Fibroblast of gingiva (primary cell): ENCODE measurements at regions not wholly inside any gene's neighbourhood (a gene's known extent, or its start where the extent isn't known, plus 50 kb on each side); places are given as distances from the start of the nearest gene placed in this dataset.

Experiments
- DNase-seq: peaks from one replicate; pipeline ENCODE4 v3.0.0-alpha.2; 2011; ENCODE audit warnings: low read depth

DNA sequence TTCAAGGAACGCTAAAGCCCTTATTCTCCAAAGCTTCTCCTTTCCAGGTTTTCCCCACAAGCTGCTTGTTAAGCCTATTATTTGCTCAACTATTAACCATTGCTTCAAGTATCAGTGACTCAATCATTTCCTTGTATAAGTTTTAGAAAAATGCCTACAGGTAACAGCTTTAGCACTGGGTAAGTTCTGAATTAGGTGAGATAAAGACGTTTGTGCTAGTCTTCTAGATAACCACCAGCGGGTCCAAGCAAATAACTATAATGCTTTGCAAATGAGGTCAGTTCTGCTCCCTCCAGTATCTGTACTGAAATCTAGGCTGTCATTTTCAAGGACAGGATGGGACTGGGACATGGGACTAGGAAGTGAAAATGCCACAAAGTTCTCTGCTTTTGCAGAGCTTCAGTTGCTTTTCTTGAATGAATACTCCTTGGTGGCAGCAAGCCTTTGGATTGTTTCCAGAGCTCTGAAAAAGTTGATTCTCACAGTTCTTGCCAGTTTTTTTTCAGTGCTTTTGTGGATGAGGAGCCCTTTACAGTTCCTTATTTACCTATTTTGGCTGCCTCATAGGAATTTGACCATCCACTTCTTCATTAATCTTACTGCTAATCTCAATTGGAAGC is 1487.7 kb downstream of the EFNB2 start:
- DNase-seq, result no peak

GRCh38 chr13:105037110-105037509 is 1498.4 kb downstream of the EFNB2 start:
- DNase-seq, result no peak

DNA sequence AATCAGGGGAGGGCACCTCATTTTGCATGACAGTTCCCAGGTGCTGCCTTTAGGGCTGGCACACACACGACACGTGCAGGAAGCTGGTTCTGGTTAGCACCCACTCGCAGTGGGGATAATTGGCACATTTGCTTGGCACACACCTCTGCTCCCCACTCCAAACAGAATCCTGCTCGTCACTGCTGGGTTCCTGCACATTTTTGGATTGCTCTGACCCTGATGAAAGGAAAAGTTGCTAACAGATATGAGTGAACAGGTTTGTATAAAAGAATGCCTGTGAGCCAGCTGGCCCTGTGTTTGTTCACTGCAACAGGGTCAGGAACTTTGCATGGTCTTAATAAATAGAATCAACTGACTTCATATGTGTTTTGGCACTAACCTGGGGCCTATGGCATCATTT is 1500.4 kb downstream of the EFNB2 start:
- no peak for DNase-seq

GRCh38 chr13:105033999-105034398 is 1501.5 kb downstream of the EFNB2 start:
- no peak for DNase-seq

GRCh38 chr13:105031306-105031705 is 1504.2 kb downstream of the EFNB2 start:
- no peak for DNase-seq

DNA sequence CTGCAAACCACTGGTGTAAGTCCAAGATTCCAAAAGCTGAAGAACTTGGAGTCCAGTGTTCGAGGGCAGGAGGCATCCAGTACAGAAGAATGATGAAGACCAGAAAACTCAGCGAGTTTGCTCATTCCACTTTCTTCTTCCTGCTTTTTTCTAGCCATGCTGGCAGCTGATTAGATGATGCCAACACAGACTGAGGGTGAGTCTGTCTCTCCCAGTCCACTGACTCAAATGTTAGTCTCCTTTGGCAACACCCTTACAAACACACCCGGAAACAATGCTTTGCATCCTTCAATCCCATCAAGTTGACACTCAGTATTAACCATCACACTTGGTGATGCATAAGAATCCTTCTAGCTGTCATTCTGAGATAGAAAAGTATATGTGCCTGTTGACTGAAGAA is 1504.6 kb downstream of the EFNB2 start:
- DNase-seq, result no peak

GRCh38 chr13:105019073-105019472 is 1516.4 kb downstream of the EFNB2 start:
- DNase-seq, result no peak

GRCh38 chr13:105016266-105016665 is 1519.2 kb downstream of the EFNB2 start:
- no peak for DNase-seq

- DNase-seq, result no peak
These were observed 1526.9 kb downstream of the EFNB2 start for GRCh38 chr13:105008604-105009003.

GRCh38 chr13:105007166-105007808 is 1528.2 kb downstream of the EFNB2 start:
- DNase-seq, result no peak

DNA sequence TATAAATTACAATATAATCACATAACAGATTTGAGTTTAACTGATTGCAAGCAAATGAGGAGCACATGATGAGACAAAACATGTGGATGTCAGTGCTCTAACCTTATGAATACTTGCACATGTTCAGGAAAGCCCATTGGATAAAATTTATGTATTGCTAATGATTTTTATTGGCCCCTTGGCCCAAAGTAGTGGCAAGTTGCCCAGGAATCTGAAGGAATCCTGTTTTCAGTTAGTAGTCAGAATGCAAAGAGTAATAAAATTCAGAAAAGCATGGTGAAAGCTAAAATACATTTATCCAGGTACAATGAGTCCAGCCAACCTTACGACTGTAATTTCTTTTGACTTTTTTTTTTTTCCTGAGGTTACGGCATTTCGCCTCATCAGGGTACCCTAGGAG is 1539.4 kb downstream of the EFNB2 start:
- no peak for DNase-seq

GRCh38 chr13:104993708-104994107 is 1541.8 kb downstream of the EFNB2 start:
- DNase-seq, result no peak

GRCh38 chr13:104987621-104988020 is 1547.8 kb downstream of the EFNB2 start:
- DNase-seq, result no peak

DNA sequence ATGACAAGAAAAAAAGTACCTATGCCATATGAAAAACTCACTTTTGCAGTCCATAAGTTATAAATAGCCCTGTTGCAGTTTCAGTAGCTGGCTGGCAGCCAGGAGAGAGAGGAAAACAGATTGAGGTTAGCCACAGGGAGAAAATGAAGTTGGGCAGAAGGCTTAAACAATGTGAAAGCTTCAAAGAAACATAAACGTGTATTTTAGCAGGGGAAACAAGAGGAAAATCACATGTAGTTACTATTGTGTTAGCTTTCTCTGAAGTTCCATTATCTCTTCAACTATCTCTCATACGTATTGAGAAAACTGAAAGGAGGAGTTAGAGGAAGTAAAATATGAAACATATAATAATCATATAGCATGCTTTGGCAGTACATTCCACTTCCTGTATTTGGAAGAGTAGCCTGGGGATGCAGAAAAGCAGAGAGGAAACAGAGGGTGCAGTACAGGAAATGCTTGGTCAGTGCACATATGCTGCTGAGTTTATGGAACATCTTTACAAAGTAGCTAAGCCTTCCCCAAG is 1551.1 kb downstream of the EFNB2 start:
- no peak for DNase-seq

DNA sequence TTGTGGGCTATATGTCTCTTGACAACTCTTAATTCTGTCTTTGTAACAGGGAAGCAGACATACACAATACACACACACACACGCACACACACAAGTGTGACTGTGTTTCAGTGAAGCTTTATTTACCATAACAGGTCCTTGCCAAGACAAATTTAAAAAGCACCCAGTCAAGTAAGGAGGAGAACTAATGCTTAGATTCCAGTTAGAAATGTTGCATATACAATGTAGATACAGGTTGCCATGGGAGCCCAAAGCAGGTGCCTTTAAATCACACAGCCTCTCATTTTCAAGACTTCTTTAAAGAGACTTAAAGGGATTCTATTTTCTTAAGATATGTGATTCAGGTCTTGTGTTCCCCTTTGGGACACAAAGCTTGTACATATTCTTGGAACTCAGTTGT is 1551.9 kb downstream of the EFNB2 start:
- DNase-seq, result no peak

GRCh38 chr13:104980586-104980985 is 1554.9 kb downstream of the EFNB2 start:
- no peak for DNase-seq

DNA sequence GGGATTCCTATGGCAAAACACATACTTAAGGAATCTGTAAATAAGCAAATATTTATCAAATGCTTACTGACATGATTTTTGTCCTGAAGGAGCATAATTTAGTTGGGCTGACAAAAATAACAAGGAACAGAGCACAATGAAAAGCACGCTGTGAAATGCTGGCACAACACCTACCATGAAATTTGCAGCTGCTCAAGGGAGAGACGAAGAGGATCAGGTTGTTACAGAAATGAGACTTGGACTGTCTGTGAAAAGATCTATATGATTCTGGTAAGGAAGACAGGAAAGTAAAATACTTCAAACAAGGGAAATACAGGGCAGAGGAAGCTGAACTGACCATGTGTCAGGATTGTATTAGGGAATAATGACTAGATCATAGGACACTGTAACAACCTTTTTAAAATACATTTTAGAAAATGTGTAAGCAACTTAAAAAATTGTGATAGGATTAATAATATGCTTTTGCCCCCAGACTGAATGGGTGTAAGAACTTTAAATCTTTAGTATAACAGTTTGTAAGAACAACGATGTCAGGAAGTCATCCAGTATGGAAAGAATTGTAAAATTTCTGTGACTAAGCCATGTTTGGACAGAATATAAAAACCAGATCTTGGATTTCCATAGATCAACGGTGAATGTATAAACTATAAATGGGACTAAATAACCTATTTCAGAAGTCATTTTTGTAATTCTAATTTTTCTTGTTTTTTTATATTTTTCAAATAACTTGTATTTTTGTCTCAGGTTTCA is 1556.0 kb downstream of the EFNB2 start:
- DNase-seq, result no peak

DNA sequence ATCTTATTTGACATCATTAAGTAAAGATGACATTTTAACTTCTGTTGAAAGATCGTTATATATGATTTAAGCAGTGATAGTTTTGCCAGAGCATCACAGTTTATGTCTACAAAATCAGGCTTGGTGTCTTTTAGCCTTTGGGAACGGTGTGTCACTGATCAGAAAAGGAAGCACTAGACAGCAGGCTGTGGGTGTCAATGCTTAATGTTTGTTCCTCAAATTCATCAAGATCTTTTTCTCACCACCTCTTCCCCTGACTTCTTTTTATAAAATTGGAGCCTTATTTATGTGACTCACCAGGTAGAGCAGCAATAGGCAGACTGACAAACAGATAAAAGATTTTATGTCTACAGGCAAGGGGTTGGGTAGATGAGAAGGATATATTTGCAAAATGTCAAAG is 1558.5 kb downstream of the EFNB2 start:
- no peak for DNase-seq

- DNase-seq, result no peak
These were observed 1560.2 kb downstream of the EFNB2 start for GRCh38 chr13:104975272-104975671.

DNA sequence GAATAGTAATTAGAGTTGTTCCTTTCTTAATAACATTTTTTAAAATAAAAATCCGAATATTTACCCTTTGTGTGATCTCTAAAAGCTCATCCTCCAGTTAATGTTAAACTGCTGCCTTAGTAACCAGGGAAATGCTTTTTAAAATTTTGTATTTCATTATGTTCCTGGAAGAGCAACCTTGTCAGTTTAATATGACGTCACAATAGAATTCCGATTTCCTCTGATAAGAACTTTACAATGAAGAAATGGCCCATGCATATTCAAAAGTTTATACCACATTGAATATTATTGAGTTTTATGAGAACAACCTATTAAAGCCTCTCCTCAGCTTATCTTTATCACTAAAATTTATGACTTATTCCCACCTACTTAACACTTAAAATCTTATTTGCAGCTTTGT is 1566.6 kb downstream of the EFNB2 start:
- no peak for DNase-seq

GRCh38 chr13:104967836-104968630 is 1567.4 kb downstream of the EFNB2 start:
- no peak for DNase-seq

DNA sequence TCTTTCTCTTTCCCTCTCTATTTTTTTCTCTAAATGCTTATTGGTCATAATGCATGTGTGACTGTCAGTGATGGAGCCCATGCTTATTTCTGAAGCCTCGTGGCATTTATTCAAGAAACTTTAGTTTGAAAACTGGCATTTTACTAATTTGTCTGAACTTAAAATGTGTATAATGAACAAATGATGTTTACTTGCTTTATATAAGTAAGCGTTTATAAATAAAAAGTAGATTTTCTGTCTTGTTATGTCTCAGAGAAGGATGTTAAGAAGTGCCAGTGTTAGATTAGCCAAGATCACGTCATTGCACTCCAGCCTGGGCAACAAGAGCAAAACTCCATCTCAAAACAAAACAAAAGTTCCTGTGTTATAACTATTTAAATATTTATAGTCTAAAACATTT is 1568.1 kb downstream of the EFNB2 start:
- no peak for DNase-seq
